ENCODE measurements at regions not wholly inside any gene's neighbourhood (a gene's known extent, or its start where the extent isn't known, plus 50 kb on each side); places are given as distances from the start of the nearest gene placed in this dataset.
"Not testable (repeated sequence)": the region's sequence is repeated elsewhere in the genome, so short reads cannot be mapped to it uniquely, and the experiment has no call there.

- not testable (repeated sequence) for TF ChIP-seq EP300 (IDR thresholded peaks at IDR 0.05; ENCODE audit: borderline replicate concordance in 1 of 2, control insufficient read depth in 1 of 2, low read depth in 2 of 2, low read length in 2 of 2); BHLHE40 (IDR thresholded peaks at IDR 0.05; ENCODE audit: borderline replicate concordance in 1 of 2, low read depth in 2 of 2, low read length in 1 of 2)
Measured at GRCh38 chr5:108495615-108496014, 113.7 kb upstream of the FBXL17 start.

Data from GM12878 (cell line).